Brain microvascular endothelial cell (primary cell): ENCODE measurements at regions not wholly inside any gene's neighbourhood (a gene's known extent, or its start where the extent isn't known, plus 50 kb on each side); places are given as distances from the start of the nearest gene placed in this dataset.

Experiments used
- DNase-seq: peaks from one replicate; pipeline ENCODE4 v3.0.0-alpha.2; 2020
- H3K27ac ChIP-seq: fragments of 250-450 bp; sonication (Bioruptor Pico); 2 replicates; pipeline ENCODE4 v1.5.1; 2020; ENCODE audit warnings: mild to moderate bottlenecking, moderate library complexity
- H3K27me3 ChIP-seq: fragments of 250-450 bp; sonication (Bioruptor Pico); replicated peaks from 2 replicates; pipeline ENCODE4 v1.5.1; 2020; ENCODE audit warnings: mild to moderate bottlenecking
- H3K36me3 ChIP-seq: fragments of 250-450 bp; sonication (Bioruptor Pico); replicated peaks from 2 replicates; pipeline ENCODE4 v1.5.1; 2020; ENCODE audit warnings: mild to moderate bottlenecking
- H3K4me3 ChIP-seq: 2 replicates; pipeline ENCODE4 v1.5.1; 2011; ENCODE audit warnings: low read depth, mild to moderate bottlenecking, control low read depth, low read length, moderate library complexity
- CTCF ChIP-seq: IDR thresholded peaks from 2 replicates; pipeline ENCODE4 v1.5.1; 2011; ENCODE audit warnings: low read depth, mild to moderate bottlenecking, moderate library complexity, low read length, control low read depth, inconsistent platforms; ENCODE audit errors: missing control alignments
- in situ Hi-C: cut with HindIII; loops from 2 replicates; pipeline ENCODE4 v1.10.0; 2017; ENCODE audit warnings: low sequenced_read_pairs, low pct_ligation_motif_present

- in situ Hi-C loops, result no loop called here
- Histone ChIP-seq H3K36me3 (no peaks in the 10 kb centered on the region), H3K27ac (no peak overlapping the region), H3K27me3 (no peaks in the 10 kb centered on the region), H3K4me3 (no peak overlapping the region)
- TF ChIP-seq CTCF, result no peak
- no peak for DNase-seq
Measured at GRCh38 chr10:4219901-4220300, 434.9 kb upstream of the KLF6 start.

GRCh38 chr10:4217653-4218052 lies 432.6 kb upstream of the KLF6 start:
- Histone ChIP-seq H3K4me3 (no peak overlapping the region), H3K27ac (no peak overlapping the region), H3K27me3 (no peaks in the 10 kb centered on the region), H3K36me3 (no peaks in the 10 kb centered on the region)
- TF ChIP-seq CTCF, result no peak
- in situ Hi-C loops, result no loop called here
- DNase-seq, result no peak

- TF ChIP-seq CTCF, result no peak
- H3K27me3 ChIP-seq, result no peaks in the 10 kb centered on the region
- no peak for DNase-seq
Measured at GRCh38 chr10:4217187-4217586, 432.2 kb upstream of the KLF6 start.

GRCh38 chr10:4216726-4217125 lies 431.7 kb upstream of the KLF6 start:
- Histone ChIP-seq H3K36me3 (no peaks in the 10 kb centered on the region), H3K27me3 (no peaks in the 10 kb centered on the region), H3K4me3 (no peak overlapping the region), H3K27ac (no peak overlapping the region)
- in situ Hi-C loops, result no loop called here
- DNase-seq, result no peak
- no peak for TF ChIP-seq CTCF

More at GRCh38 chr10:4217187-4217586, 432.2 kb upstream of the KLF6 start:
- Histone ChIP-seq H3K4me3 (no peak overlapping the region), H3K27ac (no peak overlapping the region), H3K36me3 (no peaks in the 10 kb centered on the region)
- in situ Hi-C loops, result no loop called here

- in situ Hi-C loops, result no loop called here
- Histone ChIP-seq H3K27me3 (no peaks in the 10 kb centered on the region), H3K4me3 (no peak overlapping the region), H3K27ac (no peak overlapping the region), H3K36me3 (no peaks in the 10 kb centered on the region)
- TF ChIP-seq CTCF, result no peak
- no peak for DNase-seq
Measured at GRCh38 chr10:4215963-4216575, 431.1 kb upstream of the KLF6 start.

- no peak for TF ChIP-seq CTCF
- no peak for DNase-seq
- Histone ChIP-seq H3K27ac (no peak overlapping the region), H3K27me3 (no peaks in the 10 kb centered on the region), H3K4me3 (no peak overlapping the region), H3K36me3 (no peaks in the 10 kb centered on the region)
- in situ Hi-C loops, result no loop called here
Measured at GRCh38 chr10:4215485-4215884, 430.5 kb upstream of the KLF6 start.
